K562 (cell line): ENCODE measurements at regions not wholly inside any gene's neighbourhood (a gene's known extent, or its start where the extent isn't known, plus 50 kb on each side); places are given as distances from the start of the nearest gene placed in this dataset.

Source experiments
- CHCHD3 ChIP-seq: fragments of 250-450 bp; sonication (Bioruptor Pico); IDR thresholded peaks from 2 replicates; pipeline ENCODE4 v2.1.2; 2022; ENCODE audit warnings: mild to moderate bottlenecking
- GABPB2 ChIP-seq: fragments of 250-450 bp; sonication (Bioruptor Pico); conservative IDR thresholded peaks from 2 replicates; pipeline ENCODE4 v1.5.1; 2021; ENCODE audit warnings: mild to moderate bottlenecking
- KLF13 ChIP-seq: fragments of 450-650 bp; IDR thresholded peaks from 2 replicates; pipeline ENCODE4 v1.6.1; 2016; ENCODE audit warnings: missing genetic modification characterization, low read depth, mild to moderate bottlenecking, missing compliant biosample characterization, moderate library complexity, borderline replicate concordance
- MEF2D ChIP-seq: conservative IDR thresholded peaks from 2 replicates; pipeline ENCODE4 v1.6.1; 2016; ENCODE audit warnings: low read depth, missing genetic modification characterization, missing compliant biosample characterization
- TEAD1 ChIP-seq, 2 experiments: fragments of 450-650 bp in 1 of 2; sonication (generic) in 1 of 2; formaldehyde crosslinking; IDR thresholded peaks; 2 replicates each; pipeline versions ENCODE4 v1.4.0 to v1.8.0; 2020 to 2022; ENCODE audit warnings: mild to moderate bottlenecking in 2 of 2, missing genetic modification reagents in 1 of 2
- ZFPM2 ChIP-seq: fragments of 250-450 bp; sonication (Bioruptor Pico); IDR thresholded peaks from 2 replicates; pipeline ENCODE4 v1.5.1; 2022; ENCODE audit warnings: mild to moderate bottlenecking
- TF ChIP-seq, protein P1 (sequence below): sonication (generic); formaldehyde crosslinking; IDR thresholded peaks from 2 replicates; pipeline ENCODE4 v1.8.0; 2023; ENCODE audit warnings: missing genetic modification reagents, mild to moderate bottlenecking, borderline replicate concordance
- TF ChIP-seq, protein P2 (sequence below): fragments of 450-650 bp; formaldehyde crosslinking; IDR thresholded peaks from 2 replicates; pipeline ENCODE4 v1.4.0; 2022; ENCODE audit warnings: mild to moderate bottlenecking, moderate library complexity

DNA sequence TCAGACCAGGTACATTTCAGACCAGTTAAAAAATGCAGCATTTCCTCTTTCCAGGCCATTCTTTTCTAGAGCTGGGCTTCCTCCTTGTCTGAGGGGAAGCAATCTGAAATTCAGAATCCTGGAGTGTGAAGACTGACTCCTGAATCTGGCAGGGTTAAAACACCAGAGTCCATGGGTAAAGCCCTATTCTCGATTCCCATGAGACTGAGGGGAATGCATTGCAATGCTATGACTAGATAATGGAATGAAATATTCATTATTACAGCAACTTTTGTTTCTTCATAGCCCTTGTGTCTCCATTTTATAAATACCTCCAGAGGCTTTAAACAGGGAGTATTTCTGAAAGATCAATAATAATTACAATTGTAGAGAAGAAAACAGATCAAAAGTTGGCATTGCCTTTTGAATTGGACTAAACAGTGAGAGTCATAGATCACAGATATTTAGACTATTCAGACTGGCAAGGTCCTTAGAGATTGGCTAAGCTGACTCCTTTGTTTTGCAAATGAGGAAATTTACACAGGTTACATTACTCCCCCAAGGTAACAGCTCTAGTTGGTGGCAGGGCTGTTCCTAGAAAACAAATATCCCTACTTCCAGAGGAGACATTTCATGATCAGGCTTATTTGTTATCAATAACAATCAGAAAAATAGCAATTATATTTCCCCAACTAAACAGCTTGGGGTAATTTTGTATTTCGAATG is 632.6 kb upstream of the KIRREL3 start (continued):
- TF ChIP-seq, protein P1, sequence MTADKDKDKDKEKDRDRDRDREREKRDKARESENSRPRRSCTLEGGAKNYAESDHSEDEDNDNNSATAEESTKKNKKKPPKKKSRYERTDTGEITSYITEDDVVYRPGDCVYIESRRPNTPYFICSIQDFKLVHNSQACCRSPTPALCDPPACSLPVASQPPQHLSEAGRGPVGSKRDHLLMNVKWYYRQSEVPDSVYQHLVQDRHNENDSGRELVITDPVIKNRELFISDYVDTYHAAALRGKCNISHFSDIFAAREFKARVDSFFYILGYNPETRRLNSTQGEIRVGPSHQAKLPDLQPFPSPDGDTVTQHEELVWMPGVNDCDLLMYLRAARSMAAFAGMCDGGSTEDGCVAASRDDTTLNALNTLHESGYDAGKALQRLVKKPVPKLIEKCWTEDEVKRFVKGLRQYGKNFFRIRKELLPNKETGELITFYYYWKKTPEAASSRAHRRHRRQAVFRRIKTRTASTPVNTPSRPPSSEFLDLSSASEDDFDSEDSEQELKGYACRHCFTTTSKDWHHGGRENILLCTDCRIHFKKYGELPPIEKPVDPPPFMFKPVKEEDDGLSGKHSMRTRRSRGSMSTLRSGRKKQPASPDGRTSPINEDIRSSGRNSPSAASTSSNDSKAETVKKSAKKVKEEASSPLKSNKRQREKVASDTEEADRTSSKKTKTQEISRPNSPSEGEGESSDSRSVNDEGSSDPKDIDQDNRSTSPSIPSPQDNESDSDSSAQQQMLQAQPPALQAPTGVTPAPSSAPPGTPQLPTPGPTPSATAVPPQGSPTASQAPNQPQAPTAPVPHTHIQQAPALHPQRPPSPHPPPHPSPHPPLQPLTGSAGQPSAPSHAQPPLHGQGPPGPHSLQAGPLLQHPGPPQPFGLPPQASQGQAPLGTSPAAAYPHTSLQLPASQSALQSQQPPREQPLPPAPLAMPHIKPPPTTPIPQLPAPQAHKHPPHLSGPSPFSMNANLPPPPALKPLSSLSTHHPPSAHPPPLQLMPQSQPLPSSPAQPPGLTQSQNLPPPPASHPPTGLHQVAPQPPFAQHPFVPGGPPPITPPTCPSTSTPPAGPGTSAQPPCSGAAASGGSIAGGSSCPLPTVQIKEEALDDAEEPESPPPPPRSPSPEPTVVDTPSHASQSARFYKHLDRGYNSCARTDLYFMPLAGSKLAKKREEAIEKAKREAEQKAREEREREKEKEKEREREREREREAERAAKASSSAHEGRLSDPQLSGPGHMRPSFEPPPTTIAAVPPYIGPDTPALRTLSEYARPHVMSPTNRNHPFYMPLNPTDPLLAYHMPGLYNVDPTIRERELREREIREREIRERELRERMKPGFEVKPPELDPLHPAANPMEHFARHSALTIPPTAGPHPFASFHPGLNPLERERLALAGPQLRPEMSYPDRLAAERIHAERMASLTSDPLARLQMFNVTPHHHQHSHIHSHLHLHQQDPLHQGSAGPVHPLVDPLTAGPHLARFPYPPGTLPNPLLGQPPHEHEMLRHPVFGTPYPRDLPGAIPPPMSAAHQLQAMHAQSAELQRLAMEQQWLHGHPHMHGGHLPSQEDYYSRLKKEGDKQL (CRISPR knock-in tag): no peak
- TF ChIP-seq, protein P2, sequence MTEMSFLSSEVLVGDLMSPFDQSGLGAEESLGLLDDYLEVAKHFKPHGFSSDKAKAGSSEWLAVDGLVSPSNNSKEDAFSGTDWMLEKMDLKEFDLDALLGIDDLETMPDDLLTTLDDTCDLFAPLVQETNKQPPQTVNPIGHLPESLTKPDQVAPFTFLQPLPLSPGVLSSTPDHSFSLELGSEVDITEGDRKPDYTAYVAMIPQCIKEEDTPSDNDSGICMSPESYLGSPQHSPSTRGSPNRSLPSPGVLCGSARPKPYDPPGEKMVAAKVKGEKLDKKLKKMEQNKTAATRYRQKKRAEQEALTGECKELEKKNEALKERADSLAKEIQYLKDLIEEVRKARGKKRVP (CRISPR knock-in tag): no peak
- TF ChIP-seq KLF13 (tag) (no peak), TEAD1 (CRISPR knock-in tag; IDR thresholded peaks at IDR 0.05) (no peak), CHCHD3 (CRISPR knock-in tag) (no peak), ZFPM2 (no peak), GABPB2 (CRISPR knock-in tag) (no peak), MEF2D (tag) (no peak)
